GM13976 (cell line): ENCODE measurements at regions not wholly inside any gene's neighbourhood (a gene's known extent, or its start where the extent isn't known, plus 50 kb on each side); places are given as distances from the start of the nearest gene placed in this dataset.

Source experiments
- DNase-seq: peaks from one replicate; pipeline ENCODE4 v3.0.0; 2012; ENCODE audit warnings: low spot score
- CTCF ChIP-seq: IDR thresholded peaks from 2 replicates; pipeline ENCODE4 v1.5.1; 2012; ENCODE audit warnings: borderline replicate concordance, mild to moderate bottlenecking; ENCODE audit not compliant: insufficient read depth; ENCODE audit errors: extremely low read depth, missing control alignments, control extremely low read depth
- in situ Hi-C: fragments of 300-500 bp; cut with MboI; formaldehyde crosslinking; loops from one replicate; pipeline ENCODE4 v1.12.0; 2022; ENCODE audit warnings: low sequenced_read_pairs, mixed read lengths, inconsistent platforms; ENCODE audit not compliant: unreplicated experiment

DNA sequence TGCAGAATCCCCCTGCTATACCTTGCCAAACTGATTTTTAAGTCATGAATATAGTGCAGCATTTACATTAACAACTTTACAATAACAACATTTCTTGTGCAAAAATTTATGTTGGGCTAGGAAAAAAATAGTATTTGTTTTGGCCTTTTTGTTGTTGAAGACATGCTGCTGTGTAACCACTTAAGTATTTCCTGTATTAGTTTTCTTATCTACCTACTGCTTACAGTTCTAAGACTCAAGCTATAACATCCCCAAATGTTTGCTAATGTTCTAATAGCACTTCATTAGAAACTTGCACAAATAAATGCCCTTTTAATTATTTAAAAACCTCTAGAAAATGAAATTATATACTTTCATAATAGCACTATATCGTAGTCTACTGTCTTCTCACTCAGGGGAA lies 154.3 kb upstream of the DOCK10 start:
- DNase-seq: no peak
- no peak for TF ChIP-seq CTCF
- in situ Hi-C loops: no loop called here

DNA sequence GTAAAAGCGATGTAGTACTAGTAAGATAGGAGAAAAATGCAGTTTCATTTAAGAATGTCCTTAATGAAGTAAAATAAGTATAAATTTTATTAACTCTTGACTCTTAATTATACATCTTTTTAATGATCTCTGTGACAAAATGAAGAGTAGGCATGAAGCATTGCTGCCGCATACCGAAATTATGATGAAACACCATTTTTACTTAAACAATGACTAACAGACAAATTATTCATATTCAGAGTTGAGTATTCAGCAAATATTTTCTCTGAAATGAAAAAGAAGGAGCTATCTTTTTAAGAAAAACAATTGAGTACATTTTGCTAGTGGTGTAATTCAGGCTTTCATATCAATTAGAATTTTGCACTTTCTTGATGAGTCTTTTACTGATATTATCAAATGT lies 150.6 kb upstream of the DOCK10 start:
- in situ Hi-C loops: no loop called here
- no peak for DNase-seq

GRCh38 chr2:225190987-225191386 lies 148.7 kb upstream of the DOCK10 start:
- DNase-seq: no peak
- no peak for TF ChIP-seq CTCF
- in situ Hi-C loops: no loop called here

More for the DNA sequence above, 150.6 kb upstream of the DOCK10 start:
- no peak for TF ChIP-seq CTCF

GRCh38 chr2:225184948-225185347 lies 142.7 kb upstream of the DOCK10 start:
- in situ Hi-C loops: no loop called here
- no peak for DNase-seq
- TF ChIP-seq CTCF: no peak

DNA sequence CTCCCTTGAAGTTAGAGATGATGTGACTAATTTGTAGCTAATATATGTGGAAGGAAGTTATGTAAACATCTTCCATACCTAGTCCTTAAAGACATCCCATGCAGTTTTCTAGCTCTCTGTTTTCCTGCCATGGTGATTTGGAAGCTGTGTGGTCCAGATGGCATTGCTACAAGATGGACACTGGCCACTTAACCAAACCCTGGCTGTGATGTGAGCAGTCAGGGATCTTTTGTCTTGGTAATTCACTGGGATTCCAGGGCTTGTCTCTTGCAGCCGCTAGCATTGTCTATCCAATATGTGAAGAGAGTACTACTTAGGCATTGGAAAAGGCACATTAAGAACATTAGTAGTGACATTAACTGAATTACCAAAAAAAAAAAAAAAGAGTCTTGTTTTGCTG lies 139.9 kb upstream of the DOCK10 start:
- in situ Hi-C loops: no loop called here
- no peak for DNase-seq
- TF ChIP-seq CTCF: no peak

DNA sequence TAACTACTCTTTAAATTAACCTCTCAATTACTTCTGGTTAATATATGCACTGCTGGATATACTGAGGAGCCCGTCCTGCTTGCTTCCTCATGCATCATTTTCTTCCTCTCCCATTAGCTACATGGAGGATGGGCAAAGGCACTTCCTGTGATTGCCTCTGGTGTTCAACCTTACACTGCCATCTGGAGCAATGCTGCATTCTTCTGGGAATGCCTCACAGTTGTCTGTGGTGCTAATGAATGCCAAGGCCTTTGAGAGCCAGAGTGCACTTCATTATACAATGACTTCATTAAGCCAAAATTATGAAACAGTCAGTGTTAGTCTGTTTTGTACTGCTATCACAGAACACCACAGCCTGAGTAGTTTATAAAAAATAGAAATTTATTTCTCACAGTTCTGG lies 134.8 kb upstream of the DOCK10 start:
- no peak for DNase-seq
- in situ Hi-C loops: no loop called here
- no peak for TF ChIP-seq CTCF

DNA sequence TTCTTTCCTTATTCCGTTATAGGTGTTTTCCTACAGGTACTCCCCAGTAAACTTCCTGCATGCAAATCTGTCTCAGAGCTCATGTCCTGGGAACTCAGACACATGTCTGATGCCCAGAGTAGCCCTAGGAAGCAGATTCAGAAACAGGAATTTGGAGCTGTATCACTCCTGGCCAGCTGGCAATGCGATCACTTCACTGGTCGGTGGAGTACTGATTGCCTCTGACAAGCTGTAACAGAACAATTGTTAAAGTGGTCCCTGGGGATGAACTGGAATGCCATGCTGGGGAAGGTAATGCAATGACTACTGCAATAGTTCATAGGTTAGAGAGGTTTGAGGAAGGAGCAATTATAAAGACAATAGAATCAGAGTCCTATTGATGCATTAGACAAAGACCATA lies 131.6 kb upstream of the DOCK10 start:
- no peak for DNase-seq
- no peak for TF ChIP-seq CTCF
- in situ Hi-C loops: no loop called here
